ENCODE measurements at regions not wholly inside any gene's neighbourhood (a gene's known extent, or its start where the extent isn't known, plus 50 kb on each side); places are given as distances from the start of the nearest gene placed in this dataset.

DNA sequence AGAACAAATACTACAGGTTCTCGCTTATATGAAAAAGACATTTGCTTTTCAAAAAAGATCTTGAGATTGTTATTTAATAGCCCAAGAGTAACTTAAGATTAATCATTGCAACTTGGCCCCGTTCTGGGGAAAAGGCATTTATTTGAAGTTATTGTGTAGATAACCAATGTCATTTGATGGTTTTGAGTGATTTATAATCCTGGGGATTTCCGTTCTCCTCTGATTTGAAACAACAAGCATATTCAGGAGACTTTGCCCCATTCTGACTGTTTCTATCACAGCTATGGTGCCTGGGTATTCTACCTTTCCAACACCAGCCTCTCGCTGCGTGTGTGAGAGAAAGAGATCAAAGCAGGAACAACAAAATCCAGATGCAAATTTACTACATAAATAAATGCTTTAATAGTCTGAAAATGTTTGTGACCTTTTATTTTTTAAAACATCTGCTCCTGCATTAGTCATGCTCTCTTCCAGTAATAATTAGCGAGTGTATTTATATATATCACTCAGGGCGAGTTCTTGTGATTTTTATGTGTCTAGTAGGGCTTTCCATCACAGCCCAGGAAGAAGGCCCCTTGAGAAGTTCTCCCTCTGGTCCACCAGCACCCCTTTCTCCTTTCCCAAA is 197.9 kb upstream of the FOXQ1 start:
- TF ChIP-seq, protein P1, sequence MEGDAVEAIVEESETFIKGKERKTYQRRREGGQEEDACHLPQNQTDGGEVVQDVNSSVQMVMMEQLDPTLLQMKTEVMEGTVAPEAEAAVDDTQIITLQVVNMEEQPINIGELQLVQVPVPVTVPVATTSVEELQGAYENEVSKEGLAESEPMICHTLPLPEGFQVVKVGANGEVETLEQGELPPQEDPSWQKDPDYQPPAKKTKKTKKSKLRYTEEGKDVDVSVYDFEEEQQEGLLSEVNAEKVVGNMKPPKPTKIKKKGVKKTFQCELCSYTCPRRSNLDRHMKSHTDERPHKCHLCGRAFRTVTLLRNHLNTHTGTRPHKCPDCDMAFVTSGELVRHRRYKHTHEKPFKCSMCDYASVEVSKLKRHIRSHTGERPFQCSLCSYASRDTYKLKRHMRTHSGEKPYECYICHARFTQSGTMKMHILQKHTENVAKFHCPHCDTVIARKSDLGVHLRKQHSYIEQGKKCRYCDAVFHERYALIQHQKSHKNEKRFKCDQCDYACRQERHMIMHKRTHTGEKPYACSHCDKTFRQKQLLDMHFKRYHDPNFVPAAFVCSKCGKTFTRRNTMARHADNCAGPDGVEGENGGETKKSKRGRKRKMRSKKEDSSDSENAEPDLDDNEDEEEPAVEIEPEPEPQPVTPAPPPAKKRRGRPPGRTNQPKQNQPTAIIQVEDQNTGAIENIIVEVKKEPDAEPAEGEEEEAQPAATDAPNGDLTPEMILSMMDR (IDR thresholded peaks at IDR 0.05): no peak
- TF ChIP-seq, protein P2, sequence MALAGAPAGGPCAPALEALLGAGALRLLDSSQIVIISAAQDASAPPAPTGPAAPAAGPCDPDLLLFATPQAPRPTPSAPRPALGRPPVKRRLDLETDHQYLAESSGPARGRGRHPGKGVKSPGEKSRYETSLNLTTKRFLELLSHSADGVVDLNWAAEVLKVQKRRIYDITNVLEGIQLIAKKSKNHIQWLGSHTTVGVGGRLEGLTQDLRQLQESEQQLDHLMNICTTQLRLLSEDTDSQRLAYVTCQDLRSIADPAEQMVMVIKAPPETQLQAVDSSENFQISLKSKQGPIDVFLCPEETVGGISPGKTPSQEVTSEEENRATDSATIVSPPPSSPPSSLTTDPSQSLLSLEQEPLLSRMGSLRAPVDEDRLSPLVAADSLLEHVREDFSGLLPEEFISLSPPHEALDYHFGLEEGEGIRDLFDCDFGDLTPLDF (CRISPR knock-in tag; IDR thresholded peaks at IDR 0.05): no peak
- no peak for TF ChIP-seq ATF1 (CRISPR knock-in tag; IDR thresholded peaks at IDR 0.05)
- TF ChIP-seq FOXP1 (CRISPR knock-in tag; IDR thresholded peaks at IDR 0.05; ENCODE audit: borderline replicate concordance): no peak
- TF ChIP-seq ZNF121 (CRISPR knock-in tag; IDR thresholded peaks at IDR 0.05): no peak
- TF ChIP-seq ESRRA (CRISPR knock-in tag; IDR thresholded peaks at IDR 0.05; ENCODE audit: borderline replicate concordance): no peak
- TF ChIP-seq NR1H2 (CRISPR knock-in tag; IDR thresholded peaks at IDR 0.05): no peak
- no peak for TF ChIP-seq FOXK1 (CRISPR knock-in tag; IDR thresholded peaks at IDR 0.05)
